T follicular helper cell (primary cell): ENCODE measurements at regions not wholly inside any gene's neighbourhood (a gene's known extent, or its start where the extent isn't known, plus 50 kb on each side); places are given as distances from the start of the nearest gene placed in this dataset.
"Not testable (repeated sequence)": the region's sequence is repeated elsewhere in the genome, so short reads cannot be mapped to it uniquely, and the experiment has no call there.

Source experiments
- DNase-seq: peaks from one replicate; pipeline ENCODE4 v3.0.0-alpha.2; 2020; ENCODE audit warnings: low read depth

DNA sequence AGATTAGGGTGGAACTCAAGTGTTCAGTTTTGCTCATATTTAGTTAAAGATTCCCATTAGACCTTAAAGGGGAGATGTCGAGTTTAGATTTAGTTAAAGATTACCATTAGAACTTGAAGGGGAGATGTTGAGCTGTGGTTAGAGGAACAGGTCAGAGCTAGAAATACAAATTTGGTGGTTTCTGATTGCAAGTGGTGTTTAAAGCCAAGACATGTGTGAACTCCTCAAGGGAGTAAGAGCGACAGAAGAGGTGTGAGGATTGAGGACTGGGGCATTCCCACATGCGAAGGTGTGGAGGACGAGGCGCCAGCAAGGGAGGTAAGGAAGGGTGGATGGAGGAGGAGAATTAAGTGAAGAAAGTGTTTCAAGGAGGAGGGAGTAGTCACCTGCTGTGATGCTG, 168.6 kb downstream of the IER5 start:
- DNase-seq = no peak

DNA sequence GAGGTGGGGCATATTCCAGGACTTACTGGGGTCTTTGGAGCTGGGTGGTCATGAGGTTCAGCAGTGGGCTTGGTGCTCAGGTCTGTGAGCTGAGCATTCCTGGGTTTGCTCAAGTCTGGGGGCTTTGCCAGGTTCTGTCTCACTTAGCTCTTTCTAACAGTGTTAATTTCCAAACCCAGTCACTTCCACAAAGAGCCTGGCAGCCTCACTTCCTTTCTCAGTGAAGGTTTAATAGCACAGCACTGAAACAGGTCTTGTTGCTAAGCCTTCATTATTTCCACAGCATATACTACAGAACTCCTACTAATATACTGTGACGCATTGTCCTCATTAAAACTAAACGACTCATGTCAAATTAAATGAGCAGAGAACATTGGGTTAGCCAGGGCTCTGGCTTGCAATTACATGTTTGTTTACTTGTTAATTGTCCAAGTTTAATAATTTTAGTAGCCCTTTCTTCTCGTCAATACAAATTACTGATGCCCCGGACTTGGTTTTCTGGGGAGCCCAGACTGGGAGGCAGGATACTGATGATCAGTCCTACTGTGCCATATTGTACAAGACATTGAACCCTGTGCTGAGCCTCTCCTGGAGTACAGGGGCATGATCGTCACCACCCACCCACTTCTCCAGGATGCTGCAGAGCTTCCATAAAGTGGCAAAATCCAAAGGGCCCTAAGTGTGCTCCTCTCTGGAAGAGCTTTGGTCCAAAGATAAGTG, 170.7 kb downstream of the IER5 start:
- no peak for DNase-seq

DNA sequence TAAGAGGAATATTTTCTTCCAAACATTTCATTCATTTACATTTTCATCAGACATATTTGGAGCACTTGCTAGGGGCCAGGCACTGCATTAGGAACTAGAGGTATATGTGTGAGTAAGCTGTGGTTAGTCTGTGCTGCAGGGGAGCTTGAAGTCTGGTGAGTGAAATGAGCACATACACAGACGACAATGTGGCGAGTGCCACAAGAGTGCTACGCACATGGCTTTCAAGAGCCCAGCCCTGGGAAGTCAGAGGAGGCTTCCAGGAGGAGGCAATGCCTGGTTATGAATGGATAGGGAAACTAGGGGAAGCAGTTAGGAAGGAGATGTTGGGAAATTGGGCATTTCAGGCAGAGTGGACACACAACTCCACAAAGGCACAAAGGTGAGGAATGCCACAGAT, 171.8 kb downstream of the IER5 start:
- no peak for DNase-seq

DNA sequence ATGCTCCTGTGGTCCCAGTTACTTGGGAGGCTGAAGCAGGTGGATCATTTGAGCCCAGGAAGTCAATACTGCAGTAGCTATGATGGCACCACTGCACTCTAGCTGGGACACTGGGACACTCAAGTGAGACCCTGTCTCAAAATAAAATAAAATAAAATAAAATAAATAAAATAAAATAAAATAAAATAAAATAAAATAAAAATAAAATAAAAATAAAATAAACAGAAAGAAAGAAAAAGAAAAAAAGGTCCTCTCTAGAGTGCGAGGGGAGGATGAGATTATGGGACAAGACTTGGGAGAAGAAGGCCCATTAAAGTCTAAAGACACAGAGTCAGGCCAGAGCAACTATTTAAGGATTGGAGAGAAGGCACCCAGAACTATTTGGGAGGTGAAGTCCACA, 172.5 kb downstream of the IER5 start:
- no peak for DNase-seq

DNA sequence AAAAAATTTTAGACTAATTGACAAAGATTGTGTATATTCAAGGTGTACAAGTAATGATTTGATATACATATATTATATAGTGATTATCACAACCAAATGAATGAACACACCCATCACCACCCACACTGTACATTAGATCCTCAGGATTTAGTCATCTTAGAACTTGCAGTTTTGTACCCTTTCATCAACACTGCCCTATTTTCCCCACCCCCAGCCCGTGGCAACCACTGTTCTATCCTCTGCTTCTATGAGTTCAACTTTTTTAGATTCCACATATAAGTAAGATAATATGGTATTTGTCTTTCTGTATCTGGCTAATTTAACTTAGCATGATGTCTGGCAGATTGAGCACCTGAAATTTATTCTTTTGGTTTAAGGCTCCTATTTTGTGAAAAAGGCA, 173.6 kb downstream of the IER5 start:
- no peak for DNase-seq

DNA sequence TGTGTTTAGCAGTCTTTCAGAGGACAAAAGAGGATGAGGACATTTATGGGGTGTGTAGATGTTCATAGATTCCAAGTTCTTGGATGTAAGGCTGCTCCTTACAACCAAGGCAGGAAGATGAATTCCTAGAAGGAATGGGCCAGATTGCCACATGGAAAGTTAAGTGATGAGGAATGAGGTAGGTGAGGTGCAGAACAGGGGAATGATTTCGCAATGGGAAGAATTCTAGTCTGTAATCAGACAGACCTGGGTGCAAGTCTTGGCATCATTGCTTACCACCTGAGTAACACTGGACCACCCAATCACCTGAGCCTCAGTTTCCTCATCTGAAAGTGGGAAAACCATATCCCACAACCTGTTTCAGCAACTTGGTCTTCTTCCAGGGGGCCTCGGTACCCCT, 174.9 kb downstream of the IER5 start:
- no peak for DNase-seq

DNA sequence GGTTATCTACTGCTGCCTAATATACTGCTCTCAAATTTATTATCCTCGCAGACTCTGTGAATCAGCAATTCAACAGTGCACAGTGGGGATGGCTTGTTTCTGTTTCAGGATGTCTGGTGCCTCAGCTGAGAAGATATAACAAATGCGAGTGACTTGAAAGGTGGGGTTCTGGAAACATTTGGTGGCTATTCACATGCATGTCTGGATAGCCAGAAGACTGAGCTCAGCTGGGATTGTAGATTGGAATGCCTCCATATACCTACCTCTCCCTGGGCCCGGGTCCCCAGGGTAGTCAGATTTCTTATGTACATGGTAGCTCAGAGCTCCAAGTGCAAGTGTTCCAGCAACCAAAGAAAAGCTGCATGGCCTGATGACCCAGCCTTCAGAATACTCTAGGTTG, 176.3 kb downstream of the IER5 start:
- no peak for DNase-seq

DNA sequence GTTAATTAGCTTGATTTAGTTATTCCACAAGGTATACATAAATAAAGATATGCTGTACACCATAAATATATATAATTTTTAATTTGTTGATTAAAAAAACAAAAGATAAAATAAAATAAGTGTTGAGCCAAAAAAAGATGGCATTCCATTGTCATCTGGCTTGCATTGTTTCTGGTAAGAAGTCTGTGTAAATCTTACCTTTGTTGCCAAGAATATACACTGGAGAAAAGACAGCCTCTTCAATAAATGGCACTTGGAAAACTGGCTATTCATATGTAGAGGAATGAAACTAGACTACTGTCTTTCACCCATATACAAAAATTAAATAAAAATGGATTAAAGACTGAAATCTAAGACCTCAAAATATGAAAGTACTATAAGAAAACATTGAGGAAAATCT, 196.5 kb downstream of the IER5 start:
- DNase-seq = no peak

DNA sequence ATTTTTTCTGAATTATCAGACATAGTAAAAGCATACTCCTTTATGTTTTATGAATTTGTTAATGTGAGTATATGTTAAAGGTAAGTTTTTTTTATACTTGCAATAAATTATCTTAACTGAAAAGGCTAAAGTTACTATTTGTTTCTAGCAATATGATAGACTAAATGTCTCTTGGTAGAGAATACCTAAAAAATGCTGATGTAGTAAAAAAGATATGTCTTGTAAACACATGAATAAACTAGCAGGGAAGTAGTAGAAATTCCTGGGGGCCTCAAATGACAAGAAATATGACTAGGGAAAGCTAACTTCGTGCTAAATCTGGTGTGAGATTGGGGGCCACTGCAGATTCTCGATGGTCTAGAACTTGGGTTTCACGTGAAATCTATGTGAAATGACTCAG, 188.1 kb upstream of the CACNA1E start:
- DNase-seq = no peak

DNA sequence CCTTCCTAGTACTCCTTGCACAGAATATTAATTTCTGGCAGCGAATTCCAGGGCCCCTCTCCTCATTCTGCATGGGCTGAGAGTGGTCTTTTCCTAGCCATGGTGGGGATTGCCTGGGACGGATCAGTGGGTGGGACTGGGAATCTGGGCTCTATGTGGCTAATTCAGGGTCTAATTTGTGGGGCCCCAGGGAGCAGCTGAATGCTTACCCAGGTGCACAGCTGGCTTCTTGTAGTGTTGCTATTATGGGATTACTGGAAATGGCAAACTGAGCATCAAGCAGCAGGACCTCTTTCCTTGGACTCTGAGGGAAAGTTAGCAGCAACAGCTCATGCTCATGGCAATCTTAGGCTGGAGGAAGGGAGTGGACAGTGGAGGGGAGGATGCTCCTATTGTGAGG, 187.1 kb upstream of the CACNA1E start:
- no peak for DNase-seq

DNA sequence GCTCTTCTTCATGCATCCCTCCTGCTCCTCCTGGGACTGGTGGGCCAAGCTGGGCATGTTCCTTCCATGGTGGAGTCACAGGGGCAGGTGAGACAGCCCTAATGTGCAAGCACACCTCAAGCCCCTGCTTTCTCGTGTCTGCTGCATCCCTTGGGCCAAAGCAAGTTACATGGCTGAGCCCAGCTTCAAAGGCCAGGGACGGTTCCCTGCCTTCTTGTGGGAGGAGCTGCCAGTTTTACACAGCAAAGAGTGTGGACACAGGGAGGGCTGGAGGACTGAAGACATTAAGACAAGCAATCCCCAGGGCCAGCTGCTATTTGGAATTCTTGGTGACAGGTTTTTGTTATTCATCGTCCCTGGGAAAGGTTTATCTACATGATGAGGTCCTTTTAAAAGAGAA, 175.2 kb upstream of the CACNA1E start:
- no peak for DNase-seq

DNA sequence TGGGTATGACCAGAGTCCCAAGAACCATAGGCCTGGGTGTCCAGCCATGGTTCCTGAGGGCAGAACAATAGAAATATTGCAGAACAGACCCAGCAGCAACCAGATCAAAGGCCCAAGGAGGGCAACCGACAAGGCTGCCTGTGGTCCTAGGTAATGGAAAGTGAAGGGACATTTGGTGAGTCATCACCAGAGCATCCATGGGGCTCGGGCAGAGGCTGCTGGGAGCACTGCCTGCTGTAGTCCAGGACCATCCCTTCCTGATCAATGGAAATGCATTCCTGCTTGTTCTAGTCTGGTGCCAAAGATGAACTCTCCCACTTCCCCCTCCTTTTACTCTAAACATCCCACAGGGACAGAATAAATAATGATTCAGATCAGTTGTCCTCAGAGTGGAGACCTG, 172.8 kb upstream of the CACNA1E start:
- DNase-seq = no peak

DNA sequence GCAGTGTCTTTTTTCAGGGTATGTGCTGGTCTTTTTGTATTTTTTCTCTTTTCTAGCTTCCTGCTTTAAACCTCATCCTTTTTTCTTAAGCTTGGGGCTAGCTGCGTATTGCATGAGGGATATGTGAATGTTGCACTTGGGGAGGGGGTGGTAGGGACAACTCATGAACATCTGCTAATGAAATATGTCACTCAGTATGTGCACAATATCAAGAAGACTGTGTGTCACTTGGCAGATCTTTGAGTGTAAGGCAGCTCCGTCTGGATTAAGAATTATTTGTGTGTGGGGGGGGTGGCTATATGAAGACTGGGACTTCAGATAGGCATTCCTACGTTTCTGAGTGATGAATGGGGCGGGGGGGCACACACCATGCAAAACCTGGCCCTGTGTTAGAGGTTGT, 170.4 kb upstream of the CACNA1E start:
- DNase-seq = no peak

DNA sequence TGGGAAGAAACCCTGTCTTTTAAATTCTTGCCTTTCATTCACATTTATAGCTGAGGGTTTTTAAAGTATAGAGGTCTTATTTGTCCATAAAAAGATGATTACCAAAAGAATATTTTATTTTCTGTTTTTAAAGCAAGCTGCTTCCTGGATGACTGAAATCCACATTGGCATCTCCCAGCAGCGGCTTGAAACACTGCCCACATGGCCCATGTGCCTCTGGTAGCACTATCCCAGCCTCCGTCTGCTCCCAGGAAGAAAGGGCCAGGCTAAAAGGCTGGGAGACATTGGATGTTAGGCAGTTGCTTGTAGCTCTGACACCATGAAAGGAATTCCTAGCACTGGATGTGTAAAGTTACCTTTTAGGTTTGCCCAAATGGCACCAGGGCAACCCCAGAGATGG, 169.9 kb upstream of the CACNA1E start:
- no peak for DNase-seq

DNA sequence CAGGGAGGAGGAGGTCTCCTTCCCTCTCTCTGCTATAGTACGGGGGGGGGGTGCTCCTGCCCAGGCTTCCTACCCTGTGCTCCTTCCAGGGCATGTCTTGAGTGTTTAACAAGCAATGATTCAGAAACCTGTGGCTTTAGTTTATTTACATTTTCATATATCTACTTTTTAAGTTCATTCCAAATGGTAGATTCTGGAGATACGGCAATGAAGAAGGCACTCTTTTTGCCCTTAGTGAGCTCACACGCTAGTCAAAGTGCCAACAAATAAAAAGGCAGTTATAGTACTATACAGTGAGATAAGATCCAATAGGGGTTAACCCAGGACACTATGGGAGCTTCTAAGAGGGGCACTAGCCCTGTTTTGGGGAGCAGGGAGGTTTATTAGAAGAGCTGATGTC, 169.3 kb upstream of the CACNA1E start:
- no peak for DNase-seq

DNA sequence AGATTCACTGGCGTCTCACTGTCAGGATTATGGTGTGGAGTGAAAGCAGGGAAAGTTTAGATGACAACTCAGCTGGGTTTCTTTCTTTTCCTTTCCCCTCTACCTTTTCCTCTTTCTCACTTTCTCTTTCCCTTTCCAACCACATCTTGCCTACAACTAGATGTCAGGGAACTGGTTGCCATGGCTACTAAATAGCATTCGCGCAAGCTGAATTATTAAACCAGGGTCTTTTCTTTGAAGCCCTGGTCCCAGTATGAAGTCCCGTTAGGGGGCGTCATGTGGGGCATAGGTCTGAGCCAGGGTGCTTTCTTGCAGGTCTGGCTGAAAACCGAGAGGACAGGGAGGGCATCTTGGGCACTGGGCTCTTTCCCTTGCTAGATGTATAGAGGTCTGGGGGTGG, 168.4 kb upstream of the CACNA1E start:
- DNase-seq = no peak

DNA sequence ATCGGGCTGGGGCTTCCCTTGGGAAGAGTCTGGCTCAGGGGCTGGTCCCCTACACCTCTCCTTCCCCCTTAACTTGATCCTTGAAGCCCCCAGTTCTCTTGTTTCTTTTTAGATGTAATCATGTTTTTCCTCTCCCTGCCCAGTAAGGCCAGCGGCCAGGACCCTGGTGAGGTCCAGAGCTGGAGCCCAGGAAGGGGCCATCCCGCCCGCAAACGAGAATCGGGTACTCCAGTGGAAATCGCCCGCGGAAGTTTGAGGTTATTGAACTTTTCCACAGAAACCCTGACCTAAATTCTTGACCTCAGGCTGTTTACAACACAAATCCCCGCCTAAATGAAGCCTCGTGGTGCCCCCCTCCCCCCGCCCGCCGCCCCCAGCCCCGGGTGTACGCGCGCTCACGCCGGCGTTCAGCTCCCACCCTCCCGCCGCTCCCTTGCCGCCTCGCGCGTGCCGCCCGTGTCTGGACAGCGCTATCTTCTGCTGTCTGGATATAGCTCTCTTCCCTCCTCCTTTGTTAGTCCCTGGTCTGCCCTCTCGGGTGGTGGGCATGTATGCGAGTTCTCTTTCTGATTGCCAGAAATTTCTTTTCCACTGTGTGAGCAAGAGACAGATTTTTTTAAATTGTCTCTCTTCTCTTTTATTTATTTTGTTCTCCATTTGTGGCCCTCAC, 165.9 kb upstream of the CACNA1E start:
- DNase-seq = no peak

DNA sequence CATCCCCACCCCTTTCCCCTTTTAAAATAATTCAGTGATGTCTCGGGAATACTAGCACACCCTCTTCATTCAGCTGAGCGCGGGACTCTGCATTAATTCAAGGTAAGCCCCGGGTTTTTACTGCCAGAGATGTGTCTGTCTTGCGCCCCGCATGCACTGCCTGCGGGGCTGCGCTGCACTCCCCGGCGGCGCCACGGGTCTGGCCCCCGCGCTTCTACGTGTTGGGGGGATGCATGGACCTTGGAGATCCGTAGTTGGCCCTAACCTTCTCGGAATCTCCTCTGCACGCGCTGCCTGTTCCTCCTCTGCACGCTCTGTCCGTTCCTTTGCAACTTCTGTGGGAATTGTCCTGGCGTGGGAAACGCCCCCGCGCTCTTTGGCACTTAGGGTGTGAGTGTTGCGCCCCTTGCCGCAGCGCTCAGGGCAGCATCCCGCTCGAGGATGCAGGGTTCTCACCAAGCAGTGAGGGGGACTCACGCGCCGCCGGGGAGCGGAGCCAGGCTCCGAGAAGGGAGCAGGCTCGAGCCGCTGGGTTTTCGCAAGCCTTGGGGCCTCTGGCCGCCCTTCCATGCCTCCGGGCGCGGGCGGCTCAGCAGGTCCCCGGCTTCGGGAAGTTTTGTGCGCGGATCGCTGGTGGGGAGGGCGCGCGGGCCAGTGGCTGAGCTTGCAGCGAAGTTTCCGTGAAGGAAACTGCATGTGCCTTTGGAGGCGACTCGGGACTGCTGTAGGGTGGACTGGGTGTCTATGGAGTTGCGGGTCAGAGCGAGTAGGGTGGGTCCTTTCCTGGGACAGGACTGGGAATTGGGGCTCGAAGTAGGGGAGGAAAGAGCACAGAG, 165.1 kb upstream of the CACNA1E start:
- no peak for DNase-seq

DNA sequence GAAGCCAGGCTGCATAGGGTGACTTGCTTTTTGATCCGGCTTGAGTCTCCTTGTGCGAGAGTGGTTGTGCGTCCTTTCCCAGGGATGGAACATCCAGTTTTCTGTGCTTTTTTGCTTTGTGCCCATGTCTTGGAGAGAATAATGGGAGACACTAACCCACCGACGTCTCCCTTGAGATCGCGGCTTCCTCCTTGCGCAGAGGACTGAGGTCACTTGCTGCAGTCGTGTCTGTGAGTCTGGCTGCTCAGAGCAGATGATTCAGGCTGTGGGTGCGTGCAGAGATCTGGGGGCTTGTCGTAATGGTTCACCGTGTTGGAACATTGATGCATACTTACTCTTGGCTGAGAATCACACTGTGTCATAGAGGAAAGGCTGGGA, 164.5 kb upstream of the CACNA1E start:
- DNase-seq = no peak

DNA sequence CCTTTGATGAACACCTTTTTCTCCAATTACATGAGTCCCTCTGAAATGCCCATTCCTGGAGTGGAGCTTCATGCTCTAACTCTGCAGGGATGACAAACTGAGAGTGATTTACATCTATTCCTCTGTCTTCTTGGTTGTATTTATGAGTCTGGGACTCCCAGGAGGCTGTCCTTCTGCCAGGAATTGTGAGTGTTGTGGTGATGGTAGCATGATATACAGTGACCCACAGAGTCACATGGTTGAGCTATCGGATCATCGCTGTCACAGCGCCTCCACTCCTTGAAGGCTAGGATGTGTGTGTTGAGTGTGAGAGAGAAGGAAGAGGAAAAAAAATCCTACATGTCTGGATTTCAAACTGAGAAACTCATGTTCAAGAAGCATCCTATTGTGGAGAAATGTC, 163.4 kb upstream of the CACNA1E start:
- no peak for DNase-seq

DNA sequence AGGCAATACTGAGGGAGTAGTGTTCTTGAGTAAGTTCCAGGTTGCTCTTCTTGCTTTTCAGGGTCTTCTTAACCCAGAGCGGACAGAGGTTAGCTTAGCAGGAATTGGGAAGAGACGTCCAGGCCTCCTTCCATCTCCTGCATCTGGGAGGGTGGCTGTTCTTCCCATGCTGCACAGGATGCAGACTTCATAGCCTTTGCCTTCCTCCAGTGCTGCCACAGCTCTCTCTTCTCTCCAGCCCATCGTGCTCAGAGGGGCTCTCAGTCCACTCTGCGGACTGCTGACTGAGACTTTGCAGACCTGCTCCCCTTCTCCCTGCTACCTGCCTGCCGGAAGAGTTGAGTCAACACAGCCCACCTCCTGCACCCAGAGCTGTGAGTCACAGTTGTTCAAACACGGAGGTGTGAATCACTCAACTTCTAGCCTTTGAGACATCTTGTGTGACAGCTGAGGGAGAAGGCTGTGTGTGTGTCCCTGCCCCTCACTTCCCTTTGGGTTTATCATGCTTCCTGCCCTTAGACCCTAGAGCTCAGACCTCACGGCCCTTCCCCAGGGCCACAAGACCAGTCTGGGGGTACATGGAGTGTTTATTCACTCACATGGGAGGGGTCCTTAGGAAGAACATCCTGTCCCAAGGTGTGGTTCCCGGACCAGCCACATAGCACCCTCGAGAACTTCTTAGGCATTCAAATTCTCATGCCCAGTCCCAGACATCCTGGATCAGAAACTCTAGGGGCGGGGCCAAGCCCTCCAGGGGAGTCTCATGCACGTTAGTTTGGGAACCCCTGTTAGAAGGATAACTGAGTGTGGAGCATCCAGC, 158.3 kb upstream of the CACNA1E start:
- DNase-seq = no peak

DNA sequence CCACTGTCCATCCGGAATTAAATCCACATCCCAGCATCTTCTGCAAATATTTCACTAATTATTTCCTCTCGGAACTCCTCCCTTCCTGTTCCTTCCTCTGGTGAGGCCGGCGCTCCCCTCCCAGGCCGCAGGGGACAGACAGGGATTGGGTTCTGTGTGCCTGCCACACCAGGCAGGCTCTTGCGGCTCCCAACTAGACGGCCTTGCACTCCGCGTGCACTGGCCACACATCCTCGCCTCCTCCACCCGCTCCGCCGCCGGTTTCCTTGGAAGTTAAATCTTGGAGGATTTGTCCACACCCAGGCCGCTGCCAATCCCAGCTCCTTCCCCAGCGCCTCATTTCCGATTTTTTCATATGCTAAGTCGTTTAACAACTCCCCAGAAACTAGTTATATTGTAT, 157.6 kb upstream of the CACNA1E start:
- DNase-seq = not testable (repeated sequence)
